ENCODE measurements at regions not wholly inside any gene's neighbourhood (a gene's known extent, or its start where the extent isn't known, plus 50 kb on each side); places are given as distances from the start of the nearest gene placed in this dataset.

DNA sequence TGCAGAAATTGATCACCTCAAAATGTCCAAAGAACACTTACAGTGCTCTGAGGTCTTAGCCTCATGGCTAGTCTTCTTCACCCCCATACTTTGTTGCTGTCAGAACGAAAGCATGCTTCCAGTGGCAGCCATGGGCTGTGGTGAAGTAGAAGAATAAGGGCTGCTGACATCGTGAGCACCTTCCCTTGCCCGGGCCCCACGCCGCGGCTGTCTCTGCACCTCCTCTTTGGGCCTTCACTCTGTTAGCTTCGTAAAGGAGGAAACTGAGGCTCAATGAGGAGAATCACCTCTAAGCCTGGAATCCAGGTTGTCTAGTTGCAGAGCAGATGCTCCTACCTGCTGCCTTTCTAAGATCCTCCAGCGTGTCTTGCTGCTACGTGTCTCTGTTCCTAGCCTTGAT is 139.5 kb upstream of the SLC28A3 start:
- Histone ChIP-seq H3K36me3 (ENCODE audit: control insufficient read depth in 2 of 4, insufficient read depth in 4 of 4, low read length in 3 of 4) (no peaks in the 10 kb centered on the region), H3K79me1 (ENCODE audit: low read depth, low read length) (no peaks in the 10 kb centered on the region), H3K23me2 (ENCODE audit: low read depth, low read length) (no peaks in the 10 kb centered on the region), H3K9ac (replicated peaks in 1 of 4; ENCODE audit: extremely low read depth in 1 of 4, low read depth in 3 of 4, low read length in 3 of 4) (no peak overlapping the region), H4K5ac (ENCODE audit: insufficient read length, low read depth, low read length) (no peak overlapping the region), H2BK5ac (ENCODE audit: low read depth, low read length) (no peak overlapping the region), H3K23ac (ENCODE audit: insufficient read length) (no peak overlapping the region), H3K4ac (replicated peaks; ENCODE audit: insufficient read length, low read depth, low read length) (no peak overlapping the region), H2BK120ac (replicated peaks; ENCODE audit: low read depth, low read length) (no peak overlapping the region), H2AK5ac (ENCODE audit: low read depth, low read length) (no peak overlapping the region), H2BK15ac (ENCODE audit: low read length) (no peak overlapping the region), H3K27ac (ENCODE audit: low read depth, low read length) (no peak overlapping the region), H2AFZ (ENCODE audit: low read length) (peak overlapping the region; percentile 52; the same call in 1 of the 2 replicates), H2BK12ac (ENCODE audit: low read depth, low read length) (no peak overlapping the region), H3K27me3 (replicated peaks in 1 of 4; ENCODE audit: control insufficient read depth in 3 of 4, extremely low read depth in 1 of 4, insufficient read depth in 3 of 4, low read length in 3 of 4) (no peaks in the 10 kb centered on the region), H3K4me2 (ENCODE audit: insufficient read depth in 1 of 2, low read depth in 2 of 2, low read length in 2 of 2) (no peak overlapping the region), H4K20me1 (replicated peaks in 1 of 2; ENCODE audit: control insufficient read depth in 1 of 2, insufficient read depth in 2 of 2, low read length in 2 of 2) (no peaks in the 10 kb centered on the region), H3K4me1 (replicated peaks in 1 of 4; ENCODE audit: control insufficient read depth in 3 of 4, insufficient read depth in 4 of 4, low read length in 3 of 4) (no peaks in the 10 kb centered on the region), H3K4me3 (ENCODE audit: extremely low read depth in 1 of 4, insufficient read depth in 2 of 4, low read depth in 3 of 4, low read length in 4 of 4) (no peak overlapping the region), H2BK20ac (ENCODE audit: low read length) (no peak overlapping the region), H3K14ac (ENCODE audit: insufficient read length) (no peak overlapping the region), H3K56ac (replicated peaks; ENCODE audit: insufficient read length, low read depth, low read length) (no peak overlapping the region), H3K79me2 (ENCODE audit: control insufficient read depth in 1 of 2, insufficient read depth in 2 of 2, low read length in 2 of 2) (no peaks in the 10 kb centered on the region), H4K91ac (replicated peaks; ENCODE audit: insufficient read length, low read length) (no peak overlapping the region), H4K8ac (ENCODE audit: extremely low read depth, insufficient read depth, low read length) (no peak overlapping the region), H3K18ac (ENCODE audit: extremely low read depth, low read length) (no peak overlapping the region), H3K9me3 (ENCODE audit: insufficient read depth in 2 of 2, low read depth in 1 of 2, low read length in 1 of 2) (peaks cover 0 to 2% of the 10 kb centered on the region in 2 experiments; a peak in 1 of 4 replicates)
- FAIRE-seq (no peak), DNase-seq (ENCODE audit: low read depth in 1 of 2, low spot score in 2 of 2) (no peak)
- ChIA-PET POLR2A (ENCODE audit: partially characterized antibody) (no interaction called here), CTCF (ENCODE audit: partially characterized antibody) (no interaction called here)
- WGBS, 2 experiments (ENCODE audit: extremely low coverage in 1 of 2, insufficient coverage in 1 of 2, insufficient read length in 1 of 2, insufficient replicate concordance in 2 of 2, low coverage in 1 of 2, low lambda C conversion rate in 2 of 2, missing lambda C conversion rate in 1 of 2): 93% methylated on average over 9 of the region's 9 CpGs; no CpG with 5 or more reads in 1 of the 2 experiments
- TF ChIP-seq RFX5 (IDR thresholded peaks at IDR 0.05; ENCODE audit: borderline replicate concordance, low read depth, low read length) (no peak), TBP (IDR thresholded peaks at IDR 0.05; ENCODE audit: low read depth, low read length) (no peak), TEAD4 (IDR thresholded peaks at IDR 0.05; ENCODE audit: low read depth, low read length) (no peak), CHD1 (IDR thresholded peaks at IDR 0.05; ENCODE audit: low read depth, low read length) (no peak), BRCA1 (IDR thresholded peaks at IDR 0.05; ENCODE audit: low read depth, low read length) (no peak), TAF7 (optimal IDR thresholded peaks at IDR 0.05; ENCODE audit: borderline replicate concordance, low read depth, low read length) (no peak), SP1 (IDR thresholded peaks at IDR 0.05; ENCODE audit: low read depth, low read length) (no peak), MAFK (IDR thresholded peaks at IDR 0.05; ENCODE audit: low read depth, low read length) (no peak)

All from H1 (cell line).